ENCODE measurements at regions not wholly inside any gene's neighbourhood (a gene's known extent, or its start where the extent isn't known, plus 50 kb on each side); places are given as distances from the start of the nearest gene placed in this dataset.
"Not testable (repeated sequence)": the region's sequence is repeated elsewhere in the genome, so short reads cannot be mapped to it uniquely, and the experiment has no call there.

- no peak for DNase-seq (ENCODE audit: low read depth)
- TF ChIP-seq, protein P1, sequence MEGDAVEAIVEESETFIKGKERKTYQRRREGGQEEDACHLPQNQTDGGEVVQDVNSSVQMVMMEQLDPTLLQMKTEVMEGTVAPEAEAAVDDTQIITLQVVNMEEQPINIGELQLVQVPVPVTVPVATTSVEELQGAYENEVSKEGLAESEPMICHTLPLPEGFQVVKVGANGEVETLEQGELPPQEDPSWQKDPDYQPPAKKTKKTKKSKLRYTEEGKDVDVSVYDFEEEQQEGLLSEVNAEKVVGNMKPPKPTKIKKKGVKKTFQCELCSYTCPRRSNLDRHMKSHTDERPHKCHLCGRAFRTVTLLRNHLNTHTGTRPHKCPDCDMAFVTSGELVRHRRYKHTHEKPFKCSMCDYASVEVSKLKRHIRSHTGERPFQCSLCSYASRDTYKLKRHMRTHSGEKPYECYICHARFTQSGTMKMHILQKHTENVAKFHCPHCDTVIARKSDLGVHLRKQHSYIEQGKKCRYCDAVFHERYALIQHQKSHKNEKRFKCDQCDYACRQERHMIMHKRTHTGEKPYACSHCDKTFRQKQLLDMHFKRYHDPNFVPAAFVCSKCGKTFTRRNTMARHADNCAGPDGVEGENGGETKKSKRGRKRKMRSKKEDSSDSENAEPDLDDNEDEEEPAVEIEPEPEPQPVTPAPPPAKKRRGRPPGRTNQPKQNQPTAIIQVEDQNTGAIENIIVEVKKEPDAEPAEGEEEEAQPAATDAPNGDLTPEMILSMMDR (conservative IDR thresholded peaks at IDR 0.05; ENCODE audit: low read depth, low read length) = no peak
- H3K4me3 ChIP-seq (ENCODE audit: low read depth, low read length) = no peak overlapping the region
These were observed 50.7 kb upstream of the C12orf71 start for GRCh38 chr12:27133022-27133590.

DNA sequence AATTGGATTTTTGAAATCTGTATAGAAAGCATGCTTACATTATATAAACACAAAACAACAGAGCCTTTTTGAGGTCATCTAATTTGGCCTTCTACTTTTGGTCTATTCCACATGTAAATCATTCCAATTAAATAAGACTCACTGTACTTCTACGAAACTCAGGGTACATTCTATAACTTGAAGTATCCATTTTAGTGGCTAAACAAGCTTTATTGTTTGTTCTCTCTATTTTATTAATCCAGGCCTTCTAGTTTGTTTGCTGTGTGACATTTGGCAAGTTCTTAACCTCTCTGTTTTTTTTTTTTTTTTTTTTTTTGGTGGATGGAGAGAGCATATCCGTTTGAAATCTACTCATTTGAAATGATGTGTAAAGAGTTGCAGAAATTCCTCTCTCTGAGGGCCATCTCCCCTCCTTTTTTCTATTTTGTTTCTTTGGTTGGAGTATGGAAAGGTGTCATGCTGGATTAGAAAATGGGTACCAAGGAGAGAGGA is 58.1 kb upstream of the C12orf71 start:
- DNase-seq (ENCODE audit: low read depth) = no peak
- no peak overlapping the region for H3K4me3 ChIP-seq (ENCODE audit: low read depth, low read length)
- TF ChIP-seq, protein P1 (conservative IDR thresholded peaks at IDR 0.05; ENCODE audit: low read depth, low read length) = no peak

- TF ChIP-seq, protein P1 (conservative IDR thresholded peaks at IDR 0.05; ENCODE audit: low read depth, low read length) = peak; percentile 96
- no peak overlapping the region for H3K4me3 ChIP-seq (ENCODE audit: low read depth, low read length)
- DNase-seq (ENCODE audit: low read depth) = peak; percentile 92
These were observed 59.8 kb upstream of the C12orf71 start for GRCh38 chr12:27142101-27142721.

GRCh38 chr12:27143256-27144069 is 61.1 kb upstream of the C12orf71 start:
- TF ChIP-seq, protein P1 (conservative IDR thresholded peaks at IDR 0.05; ENCODE audit: low read depth, low read length) = no peak
- no peak for DNase-seq (ENCODE audit: low read depth)
- no peak overlapping the region for H3K4me3 ChIP-seq (ENCODE audit: low read depth, low read length)

DNA sequence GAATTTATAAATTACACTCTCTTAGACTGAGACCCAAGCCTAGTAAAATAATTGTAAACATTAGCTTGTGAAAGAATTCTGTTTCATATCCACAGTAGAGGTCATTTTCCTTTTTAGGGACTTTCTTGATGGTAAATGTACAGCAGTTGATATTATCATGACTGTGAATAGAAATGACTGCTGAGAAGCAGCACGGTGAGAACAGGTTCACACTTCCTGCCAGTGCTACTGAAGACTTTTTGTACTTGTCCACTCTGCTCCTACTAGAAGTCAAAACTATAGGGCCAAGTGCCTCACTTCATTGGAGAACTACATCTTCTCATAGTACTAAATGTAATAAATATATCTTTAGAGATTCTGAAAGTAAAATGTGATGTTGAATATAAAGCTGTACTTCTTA is 63.3 kb upstream of the C12orf71 start:
- not testable (repeated sequence) for H3K4me3 ChIP-seq (ENCODE audit: low read depth, low read length); DNase-seq (ENCODE audit: low read depth)

DNA sequence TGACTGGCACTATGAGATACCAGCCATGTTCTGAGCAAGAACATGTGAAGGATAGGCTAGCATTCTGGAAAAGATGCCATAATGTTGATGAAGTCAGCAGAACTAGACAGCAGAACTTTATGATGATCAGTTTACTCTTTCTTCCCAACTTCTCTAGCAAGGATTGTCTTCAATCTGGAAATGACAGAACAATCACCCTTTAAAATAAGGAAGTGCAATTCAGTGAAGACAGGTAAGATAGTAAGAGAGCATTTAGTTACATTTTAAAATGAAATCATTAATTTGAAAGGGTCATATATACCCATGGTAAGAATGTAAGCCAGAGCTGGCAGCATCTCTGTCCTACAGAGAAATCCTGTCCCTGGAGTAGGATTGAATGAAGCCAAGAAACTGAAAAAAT is 66.0 kb upstream of the C12orf71 start:
- no peak overlapping the region for H3K4me3 ChIP-seq (ENCODE audit: low read depth, low read length)
- no peak for DNase-seq (ENCODE audit: low read depth)
- TF ChIP-seq, protein P1 (conservative IDR thresholded peaks at IDR 0.05; ENCODE audit: low read depth, low read length) = no peak

- no peak overlapping the region for H3K4me3 ChIP-seq (ENCODE audit: low read depth, low read length)
- TF ChIP-seq, protein P1 (conservative IDR thresholded peaks at IDR 0.05; ENCODE audit: low read depth, low read length) = no peak
- DNase-seq (ENCODE audit: low read depth) = no peak
These were observed 66.4 kb upstream of the C12orf71 start for GRCh38 chr12:27148791-27149190.
